ENCODE measurements at regions not wholly inside any gene's neighbourhood (a gene's known extent, or its start where the extent isn't known, plus 50 kb on each side); places are given as distances from the start of the nearest gene placed in this dataset.

- TF ChIP-seq CTCF (conservative IDR thresholded peaks at IDR 0.05; ENCODE audit: low read length) (no peak), EZH2phosphoT487 (IDR thresholded peaks at IDR 0.05; ENCODE audit: borderline replicate concordance, low read depth, low read length) (no peak)
These were observed 532.5 kb downstream of the KIF4B start for GRCh38 chr5:155546075-155546474.
